ENCODE measurements at regions not wholly inside any gene's neighbourhood (a gene's known extent, or its start where the extent isn't known, plus 50 kb on each side); places are given as distances from the start of the nearest gene placed in this dataset.

GRCh38 chr13:20344836-20345490, 112.8 kb upstream of the GJB6 start:
- WGBS (ENCODE audit: insufficient coverage) = 70% methylated on average over 9 of the region's 10 CpGs
- no peaks in the 10 kb centered on the region for H3K27me3 ChIP-seq (ENCODE audit: control insufficient read depth in 2 of 2, insufficient read depth in 2 of 2, low read length in 2 of 2)
- peaks cover 0 to 4% (median 0%) of the 10 kb centered on the region in 7 donors for H3K9me3 Mint-ChIP-seq
- H3K27me3 Mint-ChIP-seq (ENCODE audit: low read depth in 3 of 3) = peaks cover 0 to 9% (median 0%) of the 10 kb centered on the region in 3 donors
- TF ChIP-seq CTCF (IDR thresholded peaks at IDR 0.05) = no peak
- H3K27ac Mint-ChIP-seq = no peak overlapping the region
- no peaks in the 10 kb centered on the region for H3K9me3 ChIP-seq (replicated peaks in 1 of 2; ENCODE audit: control insufficient read depth in 1 of 2, insufficient read depth in 1 of 2, low read length in 2 of 2)
- H3K79me2 ChIP-seq (ENCODE audit: insufficient read depth, low read length) = no peaks in the 10 kb centered on the region
- no peak overlapping the region for H3K4me2 ChIP-seq (replicated peaks; ENCODE audit: extremely low read depth, low read length, poor library complexity, severe bottlenecking)
- H2AFZ ChIP-seq (ENCODE audit: insufficient read depth, low read depth, low read length, poor library complexity, severe bottlenecking) = no peak overlapping the region
- no peak overlapping the region for H3K4me3 ChIP-seq (replicated peaks in 1 of 3; ENCODE audit: low read depth in 2 of 3, low read length in 3 of 3)
- no peak overlapping the region for H3K9ac ChIP-seq (ENCODE audit: insufficient read depth, low read length, poor library complexity, severe bottlenecking)
- DNase-seq = no peak
- H3K4me1 Mint-ChIP-seq = peaks cover 26% of the 10 kb centered on the region
- no peak overlapping the region for H3K4me3 Mint-ChIP-seq
- peaks cover 24 to 28% of the 10 kb centered on the region in 2 donors for H3K4me1 ChIP-seq (ENCODE audit: control insufficient read depth in 1 of 2, insufficient read depth in 2 of 2, low read length in 2 of 2)
- no peaks in the 10 kb centered on the region for H3K36me3 ChIP-seq (replicated peaks in 1 of 2; ENCODE audit: control insufficient read depth in 1 of 2, insufficient read depth in 2 of 2, low read length in 2 of 2)
- no peaks in the 10 kb centered on the region for H3K36me3 Mint-ChIP-seq
- H3K27ac ChIP-seq (ENCODE audit: low read depth in 1 of 2, low read length in 2 of 2) = no peak overlapping the region
- intact Hi-C loops (cut with micrococcal nuclease) = no loop called here
- no peaks in the 10 kb centered on the region for H4K20me1 ChIP-seq (ENCODE audit: insufficient read depth, low read length)

GRCh38 chr13:20342311-20342710, 110.2 kb upstream of the GJB6 start:
- Mint-ChIP-seq H3K4me1 (peaks cover 41% of the 10 kb centered on the region), H3K27me3 (ENCODE audit: low read depth in 3 of 3) (peaks cover 0 to 8% (median 1%) of the 10 kb centered on the region in 3 donors), H3K4me3 (no peak overlapping the region), H3K9me3 (peaks cover 0 to 4% (median 2%) of the 10 kb centered on the region in 7 donors), H3K36me3 (no peaks in the 10 kb centered on the region), H3K27ac (no peak overlapping the region)
- no peak for DNase-seq
- no peaks in the 10 kb centered on the region for H3K79me2 ChIP-seq (ENCODE audit: insufficient read depth, low read length)
- no peaks in the 10 kb centered on the region for H4K20me1 ChIP-seq (ENCODE audit: insufficient read depth, low read length)
- intact Hi-C loops (cut with micrococcal nuclease) = no loop called here
- H3K4me3 ChIP-seq (replicated peaks in 1 of 3; ENCODE audit: low read depth in 2 of 3, low read length in 3 of 3) = no peak overlapping the region
- TF ChIP-seq CTCF (IDR thresholded peaks at IDR 0.05) = no peak
- no peaks in the 10 kb centered on the region for H3K27me3 ChIP-seq (ENCODE audit: control insufficient read depth in 2 of 2, insufficient read depth in 2 of 2, low read length in 2 of 2)
- H3K27ac ChIP-seq (ENCODE audit: low read depth in 1 of 2, low read length in 2 of 2) = no peak overlapping the region
- H3K36me3 ChIP-seq (replicated peaks in 1 of 2; ENCODE audit: control insufficient read depth in 1 of 2, insufficient read depth in 2 of 2, low read length in 2 of 2) = no peaks in the 10 kb centered on the region
- H3K9ac ChIP-seq (ENCODE audit: insufficient read depth, low read length, poor library complexity, severe bottlenecking) = no peak overlapping the region
- H3K9me3 ChIP-seq (replicated peaks in 1 of 2; ENCODE audit: control insufficient read depth in 1 of 2, insufficient read depth in 1 of 2, low read length in 2 of 2) = no peaks in the 10 kb centered on the region
- no peak overlapping the region for H3K4me2 ChIP-seq (replicated peaks; ENCODE audit: extremely low read depth, low read length, poor library complexity, severe bottlenecking)
- H2AFZ ChIP-seq (ENCODE audit: insufficient read depth, low read depth, low read length, poor library complexity, severe bottlenecking) = no peak overlapping the region
- 100% methylated on average over 2 of the region's 3 CpGs for WGBS (ENCODE audit: insufficient coverage)
- H3K4me1 ChIP-seq (ENCODE audit: control insufficient read depth in 1 of 2, insufficient read depth in 2 of 2, low read length in 2 of 2) = peaks cover 40 to 46% of the 10 kb centered on the region in 2 donors

Measured in CD14-positive monocyte (primary cell).